ENCODE measurements at regions not wholly inside any gene's neighbourhood (a gene's known extent, or its start where the extent isn't known, plus 50 kb on each side); places are given as distances from the start of the nearest gene placed in this dataset.

GRCh38 chr13:50310734-50311133 is 295.5 kb downstream of the KCNRG start:
- Mint-ChIP-seq H3K9me3 (no peaks in the 10 kb centered on the region), H3K27ac (no peak overlapping the region), H3K36me3 (no peaks in the 10 kb centered on the region)
- no peak for ATAC-seq
- DNase-seq (ENCODE audit: low spot score in 2 of 2): no peak

- H3K27ac Mint-ChIP-seq: no peak overlapping the region
- DNase-seq (ENCODE audit: low spot score in 2 of 2) (no peak), ATAC-seq (no peak)
- no peaks in the 10 kb centered on the region for H3K9me3 Mint-ChIP-seq
- no peaks in the 10 kb centered on the region for H3K36me3 Mint-ChIP-seq
Measured at GRCh38 chr13:50318887-50319286, 303.6 kb downstream of the KCNRG start.

- DNase-seq (ENCODE audit: low spot score in 2 of 2): no peak
- H3K36me3 Mint-ChIP-seq: no peaks in the 10 kb centered on the region
- no peak overlapping the region for H3K27ac Mint-ChIP-seq
- no peak for ATAC-seq
- peaks cover under 1 to 6% of the 10 kb centered on the region in 2 donors for H3K9me3 Mint-ChIP-seq
Measured at GRCh38 chr13:50319635-50320255, 304.5 kb downstream of the KCNRG start.

- Mint-ChIP-seq H3K27ac (no peak overlapping the region), H3K36me3 (no peaks in the 10 kb centered on the region), H3K9me3 (peaks cover 3 to 9% of the 10 kb centered on the region in 2 donors)
- no peak for ATAC-seq
- DNase-seq (ENCODE audit: low spot score in 2 of 2): no peak
Measured at GRCh38 chr13:50320271-50320862, 305.1 kb downstream of the KCNRG start.

- peaks cover 3 to 9% of the 10 kb centered on the region in 2 donors for H3K9me3 Mint-ChIP-seq
- DNase-seq (ENCODE audit: low spot score in 2 of 2) (no peak), ATAC-seq (no peak)
- H3K27ac Mint-ChIP-seq: no peak overlapping the region
- no peaks in the 10 kb centered on the region for H3K36me3 Mint-ChIP-seq
Measured at GRCh38 chr13:50322006-50322405, 306.8 kb downstream of the KCNRG start.

GRCh38 chr13:50323440-50324065 is 308.3 kb downstream of the KCNRG start:
- Mint-ChIP-seq H3K27ac (no peak overlapping the region), H3K36me3 (no peaks in the 10 kb centered on the region), H3K9me3 (peaks cover 3 to 9% of the 10 kb centered on the region in 2 donors)
- DNase-seq (ENCODE audit: low spot score in 2 of 2) (no peak), ATAC-seq (peak; percentile 22 to 26)

GRCh38 chr13:50326271-50326670 is 311.0 kb downstream of the KCNRG start:
- Mint-ChIP-seq H3K9me3 (peaks cover 3 to 9% of the 10 kb centered on the region in 2 donors), H3K36me3 (no peaks in the 10 kb centered on the region), H3K27ac (no peak overlapping the region)
- DNase-seq (ENCODE audit: low spot score in 2 of 2) (no peak), ATAC-seq (no peak)

- H3K27ac Mint-ChIP-seq: no peak overlapping the region
- H3K9me3 Mint-ChIP-seq: peaks cover 3 to 9% of the 10 kb centered on the region in 2 donors
- ATAC-seq (no peak), DNase-seq (ENCODE audit: low spot score in 2 of 2) (no peak)
- no peaks in the 10 kb centered on the region for H3K36me3 Mint-ChIP-seq
Measured at GRCh38 chr13:50326811-50327210, 311.6 kb downstream of the KCNRG start.

- no peak for DNase-seq (ENCODE audit: low spot score in 2 of 2)
- Mint-ChIP-seq H3K36me3 (no peaks in the 10 kb centered on the region), H3K9me3 (no peaks in the 10 kb centered on the region), H3K27ac (no peak overlapping the region)
- no peak for ATAC-seq
Measured at GRCh38 chr13:50334115-50334778, 319.0 kb downstream of the KCNRG start.

GRCh38 chr13:50334944-50335343 is 319.7 kb downstream of the KCNRG start:
- no peak for ATAC-seq
- Mint-ChIP-seq H3K27ac (no peak overlapping the region), H3K36me3 (no peaks in the 10 kb centered on the region)

GRCh38 chr13:50339271-50339670 is 324.0 kb downstream of the KCNRG start:
- ATAC-seq: no peak
- no peak for DNase-seq (ENCODE audit: low spot score in 2 of 2)
- Mint-ChIP-seq H3K27ac (no peak overlapping the region), H3K36me3 (peaks cover 0 to 6% of the 10 kb centered on the region in 2 donors), H3K9me3 (peaks cover 4 to 7% of the 10 kb centered on the region in 2 donors)

More at GRCh38 chr13:50334944-50335343, 319.7 kb downstream of the KCNRG start:
- no peaks in the 10 kb centered on the region for H3K9me3 Mint-ChIP-seq
- no peak for DNase-seq (ENCODE audit: low spot score in 2 of 2)

- peaks cover 4 to 7% of the 10 kb centered on the region in 2 donors for H3K9me3 Mint-ChIP-seq
- H3K27ac Mint-ChIP-seq: no peak overlapping the region
- DNase-seq (ENCODE audit: low spot score in 2 of 2): no peak
- no peak for ATAC-seq
- peaks cover 0 to 6% of the 10 kb centered on the region in 2 donors for H3K36me3 Mint-ChIP-seq
Measured at GRCh38 chr13:50340146-50340545, 324.9 kb downstream of the KCNRG start.

- ATAC-seq: no peak
- Mint-ChIP-seq H3K9me3 (peaks cover 4 to 7% of the 10 kb centered on the region in 2 donors), H3K36me3 (peaks cover 0 to 6% of the 10 kb centered on the region in 2 donors)
Measured at GRCh38 chr13:50340551-50341287, 325.5 kb downstream of the KCNRG start.

GRCh38 chr13:50341526-50341925 is 326.3 kb downstream of the KCNRG start:
- Mint-ChIP-seq H3K27ac (no peak overlapping the region), H3K9me3 (peaks cover 4 to 7% of the 10 kb centered on the region in 2 donors)

More at GRCh38 chr13:50340551-50341287, 325.5 kb downstream of the KCNRG start:
- no peak for DNase-seq (ENCODE audit: low spot score in 2 of 2)
- H3K27ac Mint-ChIP-seq: no peak overlapping the region

GRCh38 chr13:50344717-50345116 is 329.5 kb downstream of the KCNRG start:
- DNase-seq (ENCODE audit: low spot score in 2 of 2) (no peak), ATAC-seq (no peak)
- Mint-ChIP-seq H3K27ac (no peak overlapping the region), H3K36me3 (peaks cover 0 to 14% of the 10 kb centered on the region in 2 donors), H3K9me3 (peaks cover 4 to 19% of the 10 kb centered on the region in 2 donors)

More at GRCh38 chr13:50341526-50341925, 326.3 kb downstream of the KCNRG start:
- DNase-seq (ENCODE audit: low spot score in 2 of 2) (no peak), ATAC-seq (no peak)
- peaks cover 0 to 6% of the 10 kb centered on the region in 2 donors for H3K36me3 Mint-ChIP-seq

GRCh38 chr13:50345804-50346203 is 330.6 kb downstream of the KCNRG start:
- no peak overlapping the region for H3K27ac Mint-ChIP-seq
- H3K9me3 Mint-ChIP-seq: peaks cover 4 to 19% of the 10 kb centered on the region in 2 donors
- peaks cover 0 to 14% of the 10 kb centered on the region in 2 donors for H3K36me3 Mint-ChIP-seq
- no peak for ATAC-seq
- DNase-seq (ENCODE audit: low spot score in 2 of 2): no peak
